ENCODE measurements at regions not wholly inside any gene's neighbourhood (a gene's known extent, or its start where the extent isn't known, plus 50 kb on each side); places are given as distances from the start of the nearest gene placed in this dataset.
A peak's percentile ranks its signal among the peaks of the same experiment; 100 is the strongest.

DNA sequence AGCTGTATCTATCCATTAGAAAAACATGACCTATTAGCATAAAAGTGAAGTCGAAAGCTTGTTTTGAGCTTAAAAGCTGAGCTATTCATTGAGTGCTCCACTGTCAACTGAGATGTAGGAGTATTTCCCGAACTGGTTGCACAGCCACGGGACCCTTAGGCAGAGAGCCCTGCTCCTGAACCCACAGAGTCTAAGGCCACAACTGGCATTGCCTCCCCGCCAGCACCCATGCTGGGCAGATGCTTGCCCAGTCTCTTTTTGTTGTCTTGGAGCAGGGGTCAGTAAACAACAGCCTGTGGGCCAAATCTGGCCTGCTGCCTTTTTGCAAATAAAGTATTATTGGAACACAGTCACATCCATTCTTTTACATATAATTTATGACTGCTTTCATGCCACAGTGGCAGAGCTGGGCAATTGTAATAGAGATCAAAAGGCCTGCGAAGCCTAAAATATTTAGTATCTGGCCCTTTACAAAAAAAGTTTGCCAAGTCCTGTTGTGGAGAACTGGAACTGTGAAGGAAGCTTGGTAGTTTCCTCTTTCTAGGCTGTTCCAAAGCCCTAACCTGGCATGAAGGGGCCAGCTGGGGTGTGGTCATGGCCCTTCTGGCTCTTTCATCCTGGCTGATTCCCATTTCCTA is 58.4 kb upstream of the WAPL start:
- TF ChIP-seq, protein P1, sequence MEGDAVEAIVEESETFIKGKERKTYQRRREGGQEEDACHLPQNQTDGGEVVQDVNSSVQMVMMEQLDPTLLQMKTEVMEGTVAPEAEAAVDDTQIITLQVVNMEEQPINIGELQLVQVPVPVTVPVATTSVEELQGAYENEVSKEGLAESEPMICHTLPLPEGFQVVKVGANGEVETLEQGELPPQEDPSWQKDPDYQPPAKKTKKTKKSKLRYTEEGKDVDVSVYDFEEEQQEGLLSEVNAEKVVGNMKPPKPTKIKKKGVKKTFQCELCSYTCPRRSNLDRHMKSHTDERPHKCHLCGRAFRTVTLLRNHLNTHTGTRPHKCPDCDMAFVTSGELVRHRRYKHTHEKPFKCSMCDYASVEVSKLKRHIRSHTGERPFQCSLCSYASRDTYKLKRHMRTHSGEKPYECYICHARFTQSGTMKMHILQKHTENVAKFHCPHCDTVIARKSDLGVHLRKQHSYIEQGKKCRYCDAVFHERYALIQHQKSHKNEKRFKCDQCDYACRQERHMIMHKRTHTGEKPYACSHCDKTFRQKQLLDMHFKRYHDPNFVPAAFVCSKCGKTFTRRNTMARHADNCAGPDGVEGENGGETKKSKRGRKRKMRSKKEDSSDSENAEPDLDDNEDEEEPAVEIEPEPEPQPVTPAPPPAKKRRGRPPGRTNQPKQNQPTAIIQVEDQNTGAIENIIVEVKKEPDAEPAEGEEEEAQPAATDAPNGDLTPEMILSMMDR (IDR thresholded peaks at IDR 0.05), result no peak
- TF ChIP-seq POLR2A (IDR thresholded peaks at IDR 0.05) (no peak), EP300 (IDR thresholded peaks at IDR 0.05) (no peak)
- no peaks in the 10 kb centered on the region for H3K27me3 ChIP-seq
- no peak for DNase-seq
- no peaks in the 10 kb centered on the region for H3K9me3 ChIP-seq
- intact Hi-C loops (cut with DNase I), result loop anchor here in 2 of 4 donors (10.0 kb wide), 2 partner anchors 175 to 185 kb away; no protein-coding TSS in a partner anchor
- H3K27ac ChIP-seq, result no peak overlapping the region
- no peak overlapping the region for H3K4me3 ChIP-seq
- no peaks in the 10 kb centered on the region for H3K4me1 ChIP-seq (ENCODE audit: insufficient read depth)
- H3K36me3 ChIP-seq, result no peaks in the 10 kb centered on the region
- WGBS, 3 donors, result 83 to 94% (median 93%) methylated on average over 5 of the region's 5 CpGs

DNA sequence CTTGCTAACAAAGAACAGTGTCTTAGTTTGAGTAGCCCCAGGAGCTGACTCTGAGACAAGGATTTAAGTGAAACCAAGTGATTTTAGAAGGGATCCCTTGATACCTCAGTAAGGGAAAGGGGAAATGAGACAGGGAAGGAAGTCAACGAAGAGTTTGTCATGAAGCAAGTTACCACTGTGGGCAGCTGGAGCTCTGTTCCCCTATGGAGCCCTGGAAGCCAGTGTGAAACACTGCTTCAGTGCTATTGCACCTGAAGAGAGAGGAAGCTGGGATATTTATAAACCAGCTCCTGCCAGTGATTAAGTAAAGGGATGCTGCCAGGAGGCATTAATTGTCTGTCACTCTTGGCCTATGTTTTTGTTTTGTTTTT is 58.9 kb upstream of the WAPL start:
- Histone ChIP-seq H3K9me3 (no peaks in the 10 kb centered on the region), H3K27ac (no peak overlapping the region), H3K4me1 (ENCODE audit: insufficient read depth) (no peaks in the 10 kb centered on the region), H3K36me3 (no peaks in the 10 kb centered on the region), H3K4me3 (no peak overlapping the region), H3K27me3 (no peaks in the 10 kb centered on the region)
- DNase-seq, result no peak
- intact Hi-C loops (cut with DNase I), result loop anchor here in 2 of 4 donors (10.0 kb wide), 2 partner anchors 176 to 186 kb away; no protein-coding TSS in a partner anchor
- TF ChIP-seq, protein P1 (IDR thresholded peaks at IDR 0.05), result no peak
- TF ChIP-seq POLR2A (IDR thresholded peaks at IDR 0.05) (no peak), EP300 (IDR thresholded peaks at IDR 0.05) (no peak)
- 60 to 72% (median 67%) methylated on average over 1 of the region's 1 CpG for WGBS, 3 donors

DNA sequence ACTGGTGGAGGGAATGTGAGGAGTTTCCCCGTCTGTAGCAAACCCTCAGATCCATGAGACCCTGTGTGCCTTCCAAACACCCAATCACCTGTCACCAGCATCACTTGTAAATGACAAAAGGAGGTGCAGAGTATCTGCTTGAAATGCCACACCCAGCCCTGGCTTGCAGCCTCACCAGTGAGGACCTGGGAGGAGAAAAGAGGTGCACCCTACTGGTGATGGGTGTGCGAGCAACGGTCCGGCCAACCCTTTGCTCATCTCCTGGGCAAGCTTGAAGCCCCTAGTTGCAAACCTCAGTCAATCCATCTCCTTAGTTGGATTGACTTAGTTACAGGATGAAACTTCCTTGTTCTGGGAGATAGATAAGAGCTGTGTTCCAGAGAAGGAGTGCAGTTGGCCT is 62.4 kb upstream of the WAPL start:
- H3K36me3 ChIP-seq, result no peaks in the 10 kb centered on the region
- H3K4me1 ChIP-seq (ENCODE audit: insufficient read depth), result no peaks in the 10 kb centered on the region
- H3K27me3 ChIP-seq, result no peaks in the 10 kb centered on the region
- H3K4me3 ChIP-seq, result no peak overlapping the region
- no peak for DNase-seq
- no peak overlapping the region for H3K27ac ChIP-seq
- intact Hi-C loops (cut with DNase I), result loop anchor here in 2 of 4 donors (10.0 kb wide), 2 partner anchors 179 to 189 kb away; no protein-coding TSS in a partner anchor
- TF ChIP-seq POLR2A (IDR thresholded peaks at IDR 0.05) (no peak), EP300 (IDR thresholded peaks at IDR 0.05) (no peak)
- TF ChIP-seq, protein P1 (IDR thresholded peaks at IDR 0.05), result no peak
- 77 to 86% (median 85%) methylated on average over 4 of the region's 4 CpGs for WGBS, 3 donors
- H3K9me3 ChIP-seq, result no peaks in the 10 kb centered on the region

DNA sequence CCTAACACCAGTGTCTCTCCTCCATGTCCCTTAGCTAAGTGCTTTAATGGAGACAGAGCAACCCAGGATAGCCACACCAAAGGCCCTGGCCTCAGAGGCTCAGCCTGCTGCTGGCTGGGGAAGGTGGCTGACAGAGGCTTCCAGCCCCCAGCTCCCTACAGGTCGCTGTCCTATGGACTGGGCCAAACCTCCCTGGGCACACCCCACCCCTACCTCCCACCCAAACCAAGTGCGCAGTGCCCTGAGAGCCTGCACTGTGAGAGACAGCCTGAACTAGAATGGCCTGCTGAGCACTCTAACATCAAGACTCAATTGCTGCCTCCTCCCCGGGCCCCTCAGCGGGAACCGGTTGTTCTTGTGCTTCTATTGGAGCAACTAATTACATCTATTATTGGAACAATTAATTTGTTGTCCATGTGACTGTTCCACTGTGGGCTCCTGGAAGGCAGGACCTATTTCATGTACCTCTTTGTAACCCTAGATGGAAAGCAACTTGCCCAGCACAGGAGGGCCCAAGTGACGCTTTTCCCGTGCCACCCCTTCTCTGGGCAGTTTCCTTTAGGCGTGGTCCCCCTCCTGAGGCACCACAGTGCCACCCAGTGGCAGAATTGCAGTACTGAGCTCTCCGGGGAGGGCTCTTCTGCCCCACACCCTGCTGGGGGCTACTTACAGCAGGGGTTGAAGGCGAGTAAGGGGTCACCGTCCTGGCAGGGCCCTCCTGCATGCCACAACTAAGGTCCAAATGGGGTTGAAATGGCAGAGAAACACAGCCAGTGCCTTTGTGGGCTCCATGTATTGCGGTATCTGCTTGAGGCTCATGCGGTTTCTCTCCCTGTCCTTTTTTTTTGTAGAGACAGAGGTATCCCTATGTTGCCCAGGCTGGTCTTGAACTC is 63.7 kb upstream of the WAPL start:
- TF ChIP-seq EP300 (IDR thresholded peaks at IDR 0.05) (no peak), POLR2A (IDR thresholded peaks at IDR 0.05) (no peak)
- TF ChIP-seq, protein P1 (IDR thresholded peaks at IDR 0.05), result peak; percentile 62 to 72 (median 66)
- Histone ChIP-seq H3K9me3 (no peaks in the 10 kb centered on the region), H3K4me3 (no peak overlapping the region), H3K36me3 (no peaks in the 10 kb centered on the region), H3K27ac (no peak overlapping the region), H3K27me3 (no peaks in the 10 kb centered on the region), H3K4me1 (ENCODE audit: insufficient read depth) (no peaks in the 10 kb centered on the region)
- intact Hi-C loops (cut with DNase I), result loop anchor here in 3 of 4 donors (5.0 to 10.0 kb wide), 3 partner anchors 180 to 190 kb away; no protein-coding TSS in a partner anchor
- WGBS, 3 donors, result 27 to 32% (median 30%) methylated on average over 13 of the region's 13 CpGs
- DNase-seq, result peak; percentile 39 to 73 (median 59)

Data from ovary (tissue), 7 donors.